ENCODE measurements at regions not wholly inside any gene's neighbourhood (a gene's known extent, or its start where the extent isn't known, plus 50 kb on each side); places are given as distances from the start of the nearest gene placed in this dataset.

DNA sequence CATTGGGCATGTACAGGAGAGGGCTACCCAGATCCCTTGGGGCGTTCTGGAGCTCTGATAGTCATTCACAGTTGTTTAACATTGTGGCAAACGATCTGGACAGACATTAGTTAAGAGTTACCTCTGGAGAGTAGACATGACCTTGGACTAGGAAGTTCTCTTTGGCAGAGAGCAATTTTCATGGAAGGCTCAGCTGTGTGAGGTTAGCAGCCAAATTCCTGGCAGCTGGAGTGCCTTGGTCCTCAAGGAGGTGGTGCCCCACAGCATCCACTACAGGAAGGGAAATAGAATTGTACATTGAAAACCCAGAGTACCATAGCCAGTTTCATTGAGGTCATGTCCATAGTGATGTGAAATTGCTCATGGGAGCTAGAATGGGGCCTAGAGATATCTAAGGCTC is 82.8 kb downstream of the BLID start:
- WGBS, 2 donors, result 76 to 78% methylated on average over 2 of the region's 2 CpGs
- Histone ChIP-seq H3K36me3 (no peaks in the 10 kb centered on the region), H3K27me3 (no peaks in the 10 kb centered on the region), H3K4me3 (replicated peaks in 1 of 3) (no peak overlapping the region), H3K9me3 (no peaks in the 10 kb centered on the region), H3K4me1 (peaks cover 7 to 12% of the 10 kb centered on the region in 2 donors), H3K27ac (no peak overlapping the region)
- intact Hi-C loops (cut with DNase I), result no loop called here
- no peak for DNase-seq
- no peak for TF ChIP-seq POLR2A (IDR thresholded peaks at IDR 0.05)
- no peak for TF ChIP-seq CTCF (IDR thresholded peaks at IDR 0.05)

DNA sequence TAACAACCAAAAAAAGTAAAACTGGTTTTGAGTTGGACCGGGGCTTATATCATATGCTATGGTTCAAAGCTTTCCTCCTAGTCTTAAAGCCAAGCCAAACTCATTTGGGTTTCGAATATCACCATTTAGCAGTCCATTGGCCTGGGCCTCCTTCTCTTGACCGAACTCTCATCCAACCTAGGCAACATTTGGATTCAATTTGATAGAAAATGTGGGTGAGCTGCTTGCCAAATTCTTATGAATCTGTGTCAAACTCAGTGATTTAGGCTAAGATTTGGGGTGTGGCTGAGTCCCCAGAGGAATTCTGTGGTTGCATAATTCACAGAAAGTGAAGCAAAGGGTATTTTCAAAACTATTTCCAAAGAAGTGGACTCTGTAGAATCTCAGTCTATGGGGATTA is 83.7 kb downstream of the BLID start:
- Histone ChIP-seq H3K4me1 (peaks cover 7 to 12% of the 10 kb centered on the region in 2 donors), H3K4me3 (replicated peaks in 1 of 3) (no peak overlapping the region), H3K27me3 (no peaks in the 10 kb centered on the region), H3K36me3 (no peaks in the 10 kb centered on the region), H3K27ac (no peak overlapping the region), H3K9me3 (no peaks in the 10 kb centered on the region)
- DNase-seq, result no peak
- intact Hi-C loops (cut with DNase I), result no loop called here
- TF ChIP-seq CTCF (IDR thresholded peaks at IDR 0.05) (no peak), POLR2A (IDR thresholded peaks at IDR 0.05) (no peak)
- WGBS, 2 donors, result 86 to 90% methylated on average over 3 of the region's 3 CpGs

- whole genome bisulfite sequencing, 2 donors, result 93 to 94% methylated on average over 1 of the region's 1 CpG
- intact Hi-C loops (cut with DNase I), result no loop called here
- Histone ChIP-seq H3K36me3 (no peaks in the 10 kb centered on the region), H3K9me3 (no peaks in the 10 kb centered on the region), H3K4me1 (peaks cover 7 to 12% of the 10 kb centered on the region in 2 donors), H3K27ac (no peak overlapping the region), H3K4me3 (replicated peaks in 1 of 3) (no peak overlapping the region), H3K27me3 (no peaks in the 10 kb centered on the region)
- TF ChIP-seq CTCF (IDR thresholded peaks at IDR 0.05) (no peak), POLR2A (IDR thresholded peaks at IDR 0.05) (no peak)
- DNase-seq, result no peak
Measured at GRCh38 chr11:122031813-122032212, 84.2 kb downstream of the BLID start.

GRCh38 chr11:122030286-122030685 is 85.7 kb downstream of the BLID start:
- Histone ChIP-seq H3K9me3 (no peaks in the 10 kb centered on the region), H3K36me3 (no peaks in the 10 kb centered on the region), H3K27ac (no peak overlapping the region), H3K4me1 (peaks cover 0 to 2% of the 10 kb centered on the region in 2 donors), H3K27me3 (no peaks in the 10 kb centered on the region), H3K4me3 (replicated peaks in 1 of 3) (no peak overlapping the region)
- DNase-seq, result peak in 1 of 2 donors; percentile 21
- 51 to 59% methylated on average over 3 of the region's 3 CpGs for WGBS, 2 donors
- TF ChIP-seq CTCF (IDR thresholded peaks at IDR 0.05) (no peak), POLR2A (IDR thresholded peaks at IDR 0.05) (no peak)
- intact Hi-C loops (cut with DNase I), result no loop called here

GRCh38 chr11:122028545-122028944 is 87.5 kb downstream of the BLID start:
- no peaks in the 10 kb centered on the region for H3K4me1 ChIP-seq
- H3K4me3 ChIP-seq (replicated peaks in 1 of 3), result no peak overlapping the region
- no peaks in the 10 kb centered on the region for H3K27me3 ChIP-seq
- no peaks in the 10 kb centered on the region for H3K9me3 ChIP-seq
- TF ChIP-seq POLR2A (IDR thresholded peaks at IDR 0.05) (no peak), CTCF (IDR thresholded peaks at IDR 0.05) (no peak)
- H3K27ac ChIP-seq, result no peak overlapping the region
- H3K36me3 ChIP-seq, result no peaks in the 10 kb centered on the region
- intact Hi-C loops (cut with DNase I), result no loop called here
- DNase-seq, result no peak
- 93 to 95% methylated on average over 4 of the region's 4 CpGs for WGBS, 2 donors

All from thyroid gland (tissue), 4 donors.